22Rv1 (cell line): ENCODE measurements at regions not wholly inside any gene's neighbourhood (a gene's known extent, or its start where the extent isn't known, plus 50 kb on each side); places are given as distances from the start of the nearest gene placed in this dataset.

Experiments
- ZFX ChIP-seq: fragments of 450-650 bp; IDR thresholded peaks from 2 replicates; pipeline ENCODE4 v1.6.1; 2017; ENCODE audit warnings: antibody characterized with exemption, borderline replicate concordance
- TF ChIP-seq, protein P1 (sequence below): fragments of 450-650 bp; IDR thresholded peaks from 2 replicates; pipeline ENCODE4 v1.5.1; 2017; ENCODE audit warnings: mild to moderate bottlenecking

- TF ChIP-seq, protein P1, sequence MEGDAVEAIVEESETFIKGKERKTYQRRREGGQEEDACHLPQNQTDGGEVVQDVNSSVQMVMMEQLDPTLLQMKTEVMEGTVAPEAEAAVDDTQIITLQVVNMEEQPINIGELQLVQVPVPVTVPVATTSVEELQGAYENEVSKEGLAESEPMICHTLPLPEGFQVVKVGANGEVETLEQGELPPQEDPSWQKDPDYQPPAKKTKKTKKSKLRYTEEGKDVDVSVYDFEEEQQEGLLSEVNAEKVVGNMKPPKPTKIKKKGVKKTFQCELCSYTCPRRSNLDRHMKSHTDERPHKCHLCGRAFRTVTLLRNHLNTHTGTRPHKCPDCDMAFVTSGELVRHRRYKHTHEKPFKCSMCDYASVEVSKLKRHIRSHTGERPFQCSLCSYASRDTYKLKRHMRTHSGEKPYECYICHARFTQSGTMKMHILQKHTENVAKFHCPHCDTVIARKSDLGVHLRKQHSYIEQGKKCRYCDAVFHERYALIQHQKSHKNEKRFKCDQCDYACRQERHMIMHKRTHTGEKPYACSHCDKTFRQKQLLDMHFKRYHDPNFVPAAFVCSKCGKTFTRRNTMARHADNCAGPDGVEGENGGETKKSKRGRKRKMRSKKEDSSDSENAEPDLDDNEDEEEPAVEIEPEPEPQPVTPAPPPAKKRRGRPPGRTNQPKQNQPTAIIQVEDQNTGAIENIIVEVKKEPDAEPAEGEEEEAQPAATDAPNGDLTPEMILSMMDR = no peak
- TF ChIP-seq ZFX = no peak
Observed at GRCh38 chr13:105783261-105783660, 752.2 kb downstream of the EFNB2 start.
